Adrenal gland (tissue), 9 donors: ENCODE measurements at regions not wholly inside any gene's neighbourhood (a gene's known extent, or its start where the extent isn't known, plus 50 kb on each side); places are given as distances from the start of the nearest gene placed in this dataset.

Source experiments
- DNase-seq, 7 donors: peaks; one replicate each; pipeline ENCODE4 v3.0.0-alpha.2; 2019 to 2020
- H3K27ac ChIP-seq, 5 donors: fragments of 200-600 bp; sonication (generic) in 4 of 5; 1 replicate in 3 of 5; 2 replicates in 2 of 5; pipeline versions ENCODE4 v1.5.1 to v1.8.0; 2016 to 2020; ENCODE audit warnings: mild to moderate bottlenecking in 1 of 5
- H3K27me3 ChIP-seq: fragments of 200-600 bp; 2 replicates; pipeline ENCODE4 v1.8.0; 2021
- H3K36me3 ChIP-seq, 2 donors: fragments of 200-600 bp; replicated peaks in 1 of 2; 1 replicate in 1 of 2; 2 replicates in 1 of 2; pipeline versions ENCODE4 v1.5.1 to v1.8.0; 2018 to 2022
- H3K4me1 ChIP-seq, 2 donors: fragments of 200-600 bp; replicated peaks in 1 of 2; 1 replicate in 1 of 2; 2 replicates in 1 of 2; pipeline versions ENCODE4 v1.5.1 to v1.8.0; 2018 to 2021
- H3K4me3 ChIP-seq, 4 donors: fragments of 200-600 bp; sonication (generic) in 3 of 4; one replicate each; pipeline ENCODE4 v1.5.1; 2016 to 2018
- H3K9me3 ChIP-seq, 3 donors: fragments of 200-600 bp; sonication (generic) in 1 of 3; replicated peaks in 1 of 3; 1 replicate in 2 of 3; 2 replicates in 1 of 3; pipeline versions ENCODE4 v1.5.1 to v1.8.0; 2016 to 2021
- POLR2A ChIP-seq, 2 donors: fragments of 450-650 bp; IDR thresholded peaks; one replicate each; pipeline ENCODE4 v1.6.1; 2017; ENCODE audit warnings: antibody characterized with exemption in 2 of 2, mild to moderate bottlenecking in 2 of 2, moderate library complexity in 1 of 2
- WGBS, 4 donors: extraction: QIAGEN DNeasy Blood & Tissue Kit in 2 of 4; methylation state at CpG; one replicate each; pipeline versions ENCODE4 v1.1.5 to v1.1.7; 2013 to 2017; 5-methylcytosine and 5-hydroxymethylcytosine counted together
- intact Hi-C, 2 donors: fragments of 100-400 bp; cut with DNase I; formaldehyde crosslinking; loops; one replicate each; pipeline versions ENCODE4 v1.14.1 to v1.15.0; 2022 to 2023
- TF ChIP-seq, protein P1 (sequence below), 6 experiments: fragments of 450-650 bp in 4 of 6; fragments of 200-600 bp in 2 of 6; sonication (generic) in 1 of 6; IDR thresholded peaks; 1 replicate in 5 of 6; 2 replicates in 1 of 6; pipeline versions ENCODE4 v1.5.1 to v1.8.0; 2016 to 2021; ENCODE audit warnings: antibody characterized with exemption in 6 of 6, mild to moderate bottlenecking in 2 of 6, moderate library complexity in 1 of 6
- donor health status: healthy with polysubstance abuse.
- donor health status: Bipolar disorder and iron deficiency.
- donor health status: DM: yes; HTN: yes; CAD: no.
- donor health status: DM: no; HTN: no; CAD: no.
- donor health status: DM: no; HTN: no; CAD: no.

DNA sequence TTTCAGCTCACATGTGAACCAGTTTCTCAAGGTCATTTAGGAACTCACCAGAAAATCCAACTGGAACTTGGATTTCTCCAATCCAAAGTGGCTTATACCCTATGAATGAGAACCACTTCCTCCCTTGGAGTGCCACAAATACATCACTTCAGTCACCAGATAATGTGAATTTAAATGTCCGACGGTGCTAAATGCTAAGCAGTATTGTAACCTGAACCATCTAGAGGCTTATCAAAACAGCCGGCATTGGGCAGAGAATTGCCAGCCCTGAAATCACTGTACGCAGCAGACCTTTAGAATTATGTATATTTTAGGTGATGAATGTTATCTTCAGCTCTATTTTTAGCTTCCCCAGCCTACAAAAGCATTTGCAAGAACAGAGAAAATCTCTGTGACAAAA, 76.8 kb upstream of the COX20 start:
- 34 to 40% (median 38%) methylated on average over 4 of the region's 4 CpGs for WGBS, 4 donors
- intact Hi-C loops: no loop called here
- no peak for DNase-seq
- Histone ChIP-seq H3K4me1 (no peaks in the 10 kb centered on the region), H3K36me3 (no peaks in the 10 kb centered on the region), H3K27ac (no peak overlapping the region), H3K9me3 (no peaks in the 10 kb centered on the region), H3K4me3 (no peak overlapping the region), H3K27me3 (no peaks in the 10 kb centered on the region)
- TF ChIP-seq, protein P1, sequence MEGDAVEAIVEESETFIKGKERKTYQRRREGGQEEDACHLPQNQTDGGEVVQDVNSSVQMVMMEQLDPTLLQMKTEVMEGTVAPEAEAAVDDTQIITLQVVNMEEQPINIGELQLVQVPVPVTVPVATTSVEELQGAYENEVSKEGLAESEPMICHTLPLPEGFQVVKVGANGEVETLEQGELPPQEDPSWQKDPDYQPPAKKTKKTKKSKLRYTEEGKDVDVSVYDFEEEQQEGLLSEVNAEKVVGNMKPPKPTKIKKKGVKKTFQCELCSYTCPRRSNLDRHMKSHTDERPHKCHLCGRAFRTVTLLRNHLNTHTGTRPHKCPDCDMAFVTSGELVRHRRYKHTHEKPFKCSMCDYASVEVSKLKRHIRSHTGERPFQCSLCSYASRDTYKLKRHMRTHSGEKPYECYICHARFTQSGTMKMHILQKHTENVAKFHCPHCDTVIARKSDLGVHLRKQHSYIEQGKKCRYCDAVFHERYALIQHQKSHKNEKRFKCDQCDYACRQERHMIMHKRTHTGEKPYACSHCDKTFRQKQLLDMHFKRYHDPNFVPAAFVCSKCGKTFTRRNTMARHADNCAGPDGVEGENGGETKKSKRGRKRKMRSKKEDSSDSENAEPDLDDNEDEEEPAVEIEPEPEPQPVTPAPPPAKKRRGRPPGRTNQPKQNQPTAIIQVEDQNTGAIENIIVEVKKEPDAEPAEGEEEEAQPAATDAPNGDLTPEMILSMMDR (IDR thresholded peaks at IDR 0.05): no peak
- TF ChIP-seq POLR2A (IDR thresholded peaks at IDR 0.05): no peak

DNA sequence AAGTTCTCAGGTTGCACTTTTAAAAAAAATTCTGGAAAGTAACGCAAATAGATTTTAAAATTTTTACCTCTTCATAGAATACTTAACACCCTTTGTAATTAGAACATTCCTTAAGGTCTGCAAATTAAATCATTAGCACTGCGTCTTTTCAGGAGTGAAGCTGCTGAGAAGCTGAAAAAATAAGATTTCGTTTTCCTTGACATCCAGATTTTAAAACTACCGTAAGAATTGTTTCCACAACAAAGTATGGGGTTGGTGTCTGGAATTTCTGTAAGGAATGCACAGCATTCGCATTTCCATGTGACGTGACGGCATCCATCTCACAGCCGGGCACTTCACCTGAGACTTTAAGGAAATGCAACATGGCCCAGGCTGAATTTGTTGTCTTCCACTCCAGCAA, 76.3 kb upstream of the COX20 start:
- DNase-seq: no peak
- Histone ChIP-seq H3K4me3 (no peak overlapping the region), H3K27me3 (no peaks in the 10 kb centered on the region), H3K9me3 (no peaks in the 10 kb centered on the region), H3K4me1 (no peaks in the 10 kb centered on the region), H3K27ac (no peak overlapping the region), H3K36me3 (no peaks in the 10 kb centered on the region)
- TF ChIP-seq POLR2A (IDR thresholded peaks at IDR 0.05): no peak
- TF ChIP-seq, protein P1 (IDR thresholded peaks at IDR 0.05): no peak
- 89 to 94% (median 90%) methylated on average over 8 of the region's 8 CpGs for WGBS, 4 donors
- intact Hi-C loops: no loop called here

DNA sequence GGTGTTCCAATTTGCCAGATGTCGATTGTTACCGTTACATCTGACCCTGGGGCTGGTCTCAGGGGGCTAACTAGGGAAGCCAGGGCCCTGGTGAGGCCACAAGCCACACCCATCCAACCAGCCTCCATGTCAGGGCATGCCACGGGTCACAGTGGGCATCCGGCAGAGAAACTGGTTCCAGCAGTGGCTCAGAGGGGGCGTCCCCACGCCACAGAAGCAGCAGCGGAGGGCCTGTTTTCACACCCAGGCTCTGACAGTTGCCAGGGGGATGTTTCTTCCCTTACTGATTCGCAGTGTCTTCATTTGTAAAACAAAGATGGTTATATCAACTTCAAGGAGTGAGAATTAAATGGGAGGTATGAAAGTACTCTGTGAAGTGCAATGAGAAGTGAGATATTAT, 75.0 kb upstream of the COX20 start:
- no peak for TF ChIP-seq POLR2A (IDR thresholded peaks at IDR 0.05)
- Histone ChIP-seq H3K27me3 (no peaks in the 10 kb centered on the region), H3K27ac (no peak overlapping the region), H3K4me3 (no peak overlapping the region), H3K4me1 (no peaks in the 10 kb centered on the region), H3K36me3 (no peaks in the 10 kb centered on the region), H3K9me3 (no peaks in the 10 kb centered on the region)
- no peak for DNase-seq
- intact Hi-C loops: no loop called here
- 85 to 92% (median 89%) methylated on average over 4 to 8 of the region's 8 CpGs for WGBS, 4 donors

DNA sequence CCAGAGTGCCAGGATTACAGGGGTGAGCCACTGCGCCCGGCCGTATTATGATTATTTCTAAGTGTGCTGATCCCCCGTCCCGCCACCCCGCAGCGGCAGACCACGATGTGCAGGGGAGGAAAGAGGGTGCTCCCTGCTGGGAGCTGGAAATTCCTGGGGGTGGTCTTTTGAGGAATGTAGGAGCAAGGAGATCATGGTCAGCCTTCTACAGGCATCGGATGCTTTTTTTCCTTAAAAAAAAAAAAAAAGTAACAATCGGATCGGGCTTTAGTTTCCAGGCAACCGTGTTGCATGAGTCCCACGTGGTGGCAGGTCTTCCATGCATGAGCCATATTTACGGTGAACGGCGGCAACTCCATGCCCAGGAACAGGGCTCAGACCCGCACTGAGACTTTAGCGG, 74.2 kb upstream of the COX20 start:
- H3K27me3 ChIP-seq: no peaks in the 10 kb centered on the region
- DNase-seq: no peak
- no peaks in the 10 kb centered on the region for H3K4me1 ChIP-seq
- TF ChIP-seq POLR2A (IDR thresholded peaks at IDR 0.05): no peak
- TF ChIP-seq, protein P1 (IDR thresholded peaks at IDR 0.05): no peak
- 65 to 74% (median 69%) methylated on average over 15 to 18 of the region's 18 CpGs for WGBS, 4 donors
- no peak overlapping the region for H3K4me3 ChIP-seq
- intact Hi-C loops: no loop called here
- no peaks in the 10 kb centered on the region for H3K9me3 ChIP-seq
- no peak overlapping the region for H3K27ac ChIP-seq
- H3K36me3 ChIP-seq: no peaks in the 10 kb centered on the region

DNA sequence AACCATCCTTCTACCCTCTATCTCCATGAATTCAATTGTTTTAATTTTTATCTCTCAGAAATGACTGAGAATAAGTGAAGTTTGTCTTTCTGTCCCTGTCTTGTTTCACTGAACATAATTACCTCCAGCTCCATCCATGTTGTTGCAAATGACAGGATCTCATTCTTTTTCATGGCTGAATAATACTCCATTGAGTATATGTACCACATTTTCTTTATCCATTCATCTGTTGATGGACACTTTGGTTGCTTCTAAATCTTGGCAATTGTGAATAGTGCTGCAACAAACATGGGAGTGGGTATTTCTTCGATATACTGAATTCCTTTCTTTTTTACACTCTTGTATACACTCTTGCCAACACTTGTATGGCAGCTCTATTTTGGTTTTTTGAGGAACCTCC, 72.8 kb upstream of the COX20 start:
- no peak for DNase-seq
- Histone ChIP-seq H3K4me1 (no peaks in the 10 kb centered on the region), H3K27ac (no peak overlapping the region), H3K36me3 (no peaks in the 10 kb centered on the region), H3K27me3 (no peaks in the 10 kb centered on the region), H3K4me3 (no peak overlapping the region), H3K9me3 (no peaks in the 10 kb centered on the region)
- WGBS, 4 donors: 95 to 100% (median 99%) methylated on average over 1 of the region's 1 CpG
- no peak for TF ChIP-seq POLR2A (IDR thresholded peaks at IDR 0.05)
- TF ChIP-seq, protein P1 (IDR thresholded peaks at IDR 0.05): no peak
- intact Hi-C loops: no loop called here
